ENCODE measurements at regions not wholly inside any gene's neighbourhood (a gene's known extent, or its start where the extent isn't known, plus 50 kb on each side); places are given as distances from the start of the nearest gene placed in this dataset.

DNA sequence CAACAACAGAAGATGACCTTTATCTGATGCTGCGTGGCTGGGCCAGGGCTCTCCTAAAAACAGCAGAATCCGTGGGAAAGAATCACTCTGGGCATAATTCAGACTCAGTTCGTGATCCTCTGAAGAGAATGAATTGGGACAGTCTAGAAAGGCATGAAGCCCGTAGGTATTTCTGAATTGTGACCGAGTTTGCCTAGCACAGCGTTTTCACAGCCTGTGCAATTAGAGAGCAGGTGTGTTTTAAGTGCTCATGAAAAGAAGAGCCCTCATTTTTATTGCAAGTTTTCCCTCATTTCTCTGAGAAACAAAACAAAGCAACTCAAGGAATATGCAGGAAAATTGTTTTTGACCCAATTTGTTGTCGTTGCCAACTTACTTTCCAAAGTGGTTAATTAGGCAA lies 366.2 kb downstream of the WDR11 start:
- DNase-seq (ENCODE audit: extremely low read depth, low read depth) = no peak

DNA sequence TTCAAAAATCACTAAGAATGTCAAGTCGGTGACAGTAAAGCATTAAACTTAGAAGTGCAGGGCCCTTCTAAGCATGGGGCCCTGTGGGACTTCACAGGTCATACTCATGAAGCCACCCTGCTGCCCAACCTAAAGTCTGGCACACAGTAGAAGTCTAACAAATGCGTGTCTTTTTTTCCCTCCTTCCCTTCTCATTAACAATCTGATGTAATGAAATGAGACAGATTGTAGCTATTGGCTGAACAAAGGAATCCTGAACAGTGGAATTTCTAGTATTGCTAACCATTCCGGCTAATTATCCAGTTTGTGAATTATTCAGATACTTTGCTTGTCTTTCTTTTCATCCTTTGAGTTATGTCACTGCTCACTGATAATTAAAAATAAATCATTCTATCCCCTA lies 369.9 kb downstream of the WDR11 start:
- DNase-seq (ENCODE audit: extremely low read depth, low read depth) = no peak

DNA sequence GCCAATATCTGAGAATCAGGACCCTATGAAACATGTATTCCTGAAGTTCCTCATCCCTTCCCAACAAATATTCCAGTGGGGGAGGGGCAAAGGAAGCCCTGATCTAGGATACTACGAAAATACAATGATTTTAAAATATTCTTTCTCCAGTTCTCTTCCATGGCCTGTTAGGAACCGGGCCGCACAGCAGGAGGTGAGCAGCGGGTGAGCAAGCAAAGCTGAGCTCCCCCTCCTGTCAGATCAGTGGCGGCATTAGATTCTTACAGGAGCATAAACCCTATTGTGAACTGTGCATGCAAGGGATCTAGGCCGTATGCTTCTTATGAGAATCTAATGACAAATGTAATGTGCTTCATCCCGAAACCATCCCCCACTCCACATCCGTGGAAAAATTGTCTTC lies 370.8 kb downstream of the WDR11 start:
- no peak for DNase-seq (ENCODE audit: extremely low read depth, low read depth)

DNA sequence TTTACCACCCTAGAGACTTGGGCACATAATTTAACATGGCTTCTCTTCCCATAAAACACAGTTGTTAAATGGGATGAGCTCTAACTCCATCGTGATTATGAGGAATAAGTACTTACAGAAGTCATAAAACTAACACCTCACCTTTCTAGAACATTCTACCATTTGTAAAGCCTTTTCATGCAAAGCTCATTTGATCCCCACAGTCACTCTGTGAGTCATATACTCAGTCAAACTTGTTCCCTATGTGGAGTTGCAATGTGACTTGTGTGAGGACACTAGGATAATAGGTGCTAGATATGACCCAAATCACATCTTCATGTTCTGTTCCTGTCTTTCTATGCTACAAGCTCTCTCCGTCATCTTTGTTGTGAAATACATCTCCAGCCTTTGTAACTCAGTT lies 371.7 kb downstream of the WDR11 start:
- no peak for DNase-seq (ENCODE audit: extremely low read depth, low read depth)

DNA sequence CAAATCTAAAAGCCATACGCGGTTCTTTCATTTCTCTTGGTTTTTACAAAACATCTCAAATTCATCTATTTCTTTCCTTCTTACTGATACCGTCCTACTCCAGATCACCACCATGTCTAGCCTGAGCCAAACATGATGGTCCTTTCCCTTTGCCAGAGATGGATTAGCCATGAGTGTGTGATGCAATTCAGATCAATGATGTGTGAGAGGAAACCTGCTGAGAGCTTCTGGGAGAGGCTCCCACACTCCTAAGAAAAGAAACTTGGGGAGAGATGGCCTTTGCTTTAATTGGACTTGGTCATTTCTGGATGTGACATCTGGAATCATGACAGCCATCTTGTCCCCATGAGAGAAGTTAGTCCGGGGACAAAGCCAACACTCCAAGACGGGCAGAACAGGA lies 367.2 kb downstream of the FGFR2 start:
- DNase-seq (ENCODE audit: extremely low read depth, low read depth) = no peak

DNA sequence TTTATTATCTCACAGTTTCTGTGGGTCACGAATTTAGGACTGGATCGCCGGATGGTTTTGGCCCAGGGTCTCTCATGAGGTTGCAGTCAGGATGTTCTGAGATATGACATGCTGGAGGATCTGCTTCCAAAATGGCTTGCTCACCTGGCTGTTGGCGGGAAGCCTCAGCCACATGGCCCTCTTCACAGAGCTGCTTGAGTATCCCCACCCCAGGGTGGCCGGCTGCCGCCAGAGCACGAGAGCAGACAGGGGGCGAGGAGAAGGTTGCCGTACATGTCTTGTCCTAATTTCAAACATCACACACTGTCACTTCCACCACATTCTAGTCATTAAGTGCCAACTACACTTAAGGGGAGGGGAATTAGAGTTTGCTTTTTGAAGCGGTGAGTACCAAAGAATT lies 365.8 kb downstream of the FGFR2 start:
- DNase-seq (ENCODE audit: extremely low read depth, low read depth) = no peak

DNA sequence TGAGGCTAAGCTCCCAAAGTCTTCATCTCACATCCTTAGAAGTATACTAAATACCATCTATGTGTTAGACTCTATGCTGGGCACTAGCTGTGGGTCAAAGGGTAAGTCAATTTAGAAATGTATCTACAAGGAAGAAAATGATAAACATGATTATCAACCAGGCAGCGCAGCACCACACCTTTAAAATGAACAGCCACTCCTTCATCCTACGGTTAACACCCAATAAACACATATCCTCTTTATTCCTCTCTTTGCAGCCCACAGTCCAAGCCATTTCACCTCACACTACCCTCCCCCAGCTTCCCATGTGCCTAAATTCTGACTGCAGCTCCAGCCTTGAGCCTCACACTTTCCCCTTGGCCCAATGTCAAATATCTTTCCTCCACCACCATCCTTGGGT lies 362.6 kb downstream of the FGFR2 start:
- DNase-seq (ENCODE audit: extremely low read depth, low read depth) = no peak

DNA sequence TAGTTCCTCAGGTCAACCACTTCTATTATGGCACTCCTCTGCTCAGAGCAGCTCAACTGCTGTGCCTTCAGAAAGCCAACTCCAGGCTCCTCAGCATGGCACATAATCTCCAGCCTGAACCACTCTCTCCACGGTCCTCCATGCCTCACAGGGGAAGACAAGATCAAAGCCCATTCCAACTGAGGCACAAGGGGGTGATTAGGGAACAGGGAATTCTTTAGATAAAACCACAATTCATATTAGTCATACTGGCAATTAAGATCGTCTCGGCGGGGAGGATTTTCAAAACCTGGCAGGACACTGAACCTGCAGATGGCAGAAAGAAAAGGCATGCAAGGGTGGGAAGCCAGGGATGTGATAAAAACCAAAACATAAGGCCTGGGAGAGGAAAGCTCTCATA lies 361.6 kb downstream of the FGFR2 start:
- no peak for DNase-seq (ENCODE audit: extremely low read depth, low read depth)

DNA sequence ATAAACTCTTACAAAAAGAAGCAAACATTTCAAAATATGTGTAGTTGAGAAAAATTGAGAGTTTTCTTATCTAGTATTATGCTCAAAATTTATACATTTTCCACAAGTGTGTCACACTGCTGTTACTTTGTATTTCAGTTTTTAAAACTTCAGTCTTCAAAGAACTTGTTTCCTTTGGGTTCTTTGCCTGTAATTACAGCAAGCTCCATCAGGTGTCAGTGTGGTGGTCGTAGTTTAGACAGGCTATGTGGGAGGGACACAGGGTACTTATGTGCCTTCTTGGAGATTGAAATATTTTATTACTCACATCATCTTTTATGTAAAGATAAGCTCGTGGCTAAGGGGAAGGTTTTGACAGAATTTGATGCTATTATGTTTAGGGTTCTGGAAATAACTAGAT lies 360.5 kb downstream of the FGFR2 start:
- DNase-seq (ENCODE audit: extremely low read depth, low read depth) = no peak

DNA sequence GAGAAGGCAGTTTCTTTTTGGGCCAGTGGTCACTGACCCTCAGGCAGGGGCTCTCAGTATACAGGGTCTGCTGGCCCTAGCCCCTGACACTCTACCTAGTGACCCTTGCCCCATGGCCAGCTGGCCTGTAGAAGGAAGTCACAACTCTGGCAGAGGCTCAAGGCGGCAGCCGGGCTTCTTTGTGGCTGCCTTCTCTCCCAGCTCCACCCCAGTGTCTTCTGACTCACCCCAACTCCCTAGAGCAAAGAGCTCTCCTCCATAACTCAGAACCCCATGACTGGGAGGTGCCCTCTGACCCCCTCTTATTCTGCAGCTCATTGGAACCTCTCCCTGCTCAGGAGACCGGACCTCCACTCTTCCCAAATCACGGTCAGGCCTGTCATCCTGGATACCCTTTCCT lies 358.2 kb downstream of the FGFR2 start:
- no peak for DNase-seq (ENCODE audit: extremely low read depth, low read depth)

DNA sequence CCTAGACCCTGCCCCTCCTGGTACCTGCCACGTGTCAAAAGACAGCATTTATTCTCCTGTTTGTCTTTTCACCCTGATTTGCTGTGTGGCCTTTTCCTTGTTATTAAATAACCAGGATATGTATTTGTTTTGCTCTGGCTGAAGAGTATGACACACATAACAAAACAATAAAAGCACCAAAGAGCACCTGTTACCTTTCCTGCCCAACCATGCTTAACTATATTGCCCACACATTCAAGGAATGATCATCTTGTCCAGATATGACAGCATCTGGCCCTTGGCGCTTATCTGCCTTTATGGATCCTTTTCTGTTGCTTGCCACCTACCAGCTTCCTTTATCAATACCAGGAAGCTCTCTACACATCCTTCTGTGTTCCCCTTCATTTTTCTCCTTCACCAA lies 357.7 kb downstream of the FGFR2 start:
- DNase-seq (ENCODE audit: extremely low read depth, low read depth) = no peak

DNA sequence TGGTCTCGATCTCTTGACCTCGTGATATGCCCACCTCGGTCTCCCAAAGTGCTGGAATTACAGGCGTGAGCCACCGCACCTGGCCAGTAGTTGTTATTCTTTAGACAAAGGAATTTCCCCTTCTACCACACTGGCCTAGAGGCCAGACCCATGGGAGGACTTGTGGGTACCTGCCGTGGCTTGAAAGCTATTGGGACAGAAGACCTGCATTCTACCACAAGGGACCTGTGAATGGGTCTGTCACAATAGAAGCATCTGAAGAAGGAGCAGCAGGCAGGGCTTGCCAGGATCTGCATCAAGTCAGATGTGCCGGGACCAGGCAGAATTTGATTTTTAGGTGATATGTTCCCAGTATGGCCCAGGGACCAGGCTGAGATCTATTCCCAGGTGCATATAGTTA lies 356.9 kb downstream of the FGFR2 start:
- DNase-seq (ENCODE audit: extremely low read depth, low read depth) = no peak

DNA sequence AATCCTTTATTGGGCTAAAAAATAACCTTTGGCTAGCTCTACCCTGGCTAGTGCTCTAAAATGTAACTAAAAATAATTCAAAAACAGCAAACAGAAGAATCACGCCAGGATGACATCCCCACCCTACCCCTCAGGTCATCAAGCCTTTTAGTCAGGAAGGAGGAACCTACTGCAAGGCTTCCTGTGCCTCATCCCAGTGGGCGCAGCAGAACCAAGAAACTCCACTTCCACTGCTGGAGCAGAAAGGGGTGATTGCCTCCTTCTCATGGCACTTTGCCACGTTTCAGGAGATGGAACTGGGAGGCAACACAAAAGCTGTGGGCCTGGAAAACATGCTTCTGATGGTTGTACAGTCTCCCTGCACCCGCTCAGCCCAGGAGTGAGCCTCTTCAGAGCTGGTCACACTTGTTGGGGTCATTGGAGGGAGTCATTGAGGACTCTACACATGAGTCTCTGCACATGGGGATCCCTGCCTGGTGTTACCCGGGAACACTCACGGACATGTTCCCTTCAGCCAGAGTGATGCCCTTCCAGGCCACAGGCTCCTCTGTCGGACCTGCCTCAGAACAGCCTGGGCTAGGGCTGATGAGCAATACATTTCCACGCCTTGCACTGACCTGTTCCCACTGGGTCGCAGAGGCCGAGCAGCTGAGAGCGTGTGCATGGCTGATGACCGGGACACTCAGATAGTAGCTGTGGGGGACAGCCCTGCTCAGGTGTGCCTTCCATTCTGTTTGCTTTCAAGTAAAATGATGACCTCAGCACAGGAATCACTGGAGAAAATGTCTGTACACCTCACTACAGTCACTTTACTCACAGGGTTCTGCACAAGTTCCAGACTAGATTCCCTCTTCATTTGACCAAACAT lies 355.3 kb downstream of the FGFR2 start:
- DNase-seq (ENCODE audit: extremely low read depth, low read depth) = no peak

DNA sequence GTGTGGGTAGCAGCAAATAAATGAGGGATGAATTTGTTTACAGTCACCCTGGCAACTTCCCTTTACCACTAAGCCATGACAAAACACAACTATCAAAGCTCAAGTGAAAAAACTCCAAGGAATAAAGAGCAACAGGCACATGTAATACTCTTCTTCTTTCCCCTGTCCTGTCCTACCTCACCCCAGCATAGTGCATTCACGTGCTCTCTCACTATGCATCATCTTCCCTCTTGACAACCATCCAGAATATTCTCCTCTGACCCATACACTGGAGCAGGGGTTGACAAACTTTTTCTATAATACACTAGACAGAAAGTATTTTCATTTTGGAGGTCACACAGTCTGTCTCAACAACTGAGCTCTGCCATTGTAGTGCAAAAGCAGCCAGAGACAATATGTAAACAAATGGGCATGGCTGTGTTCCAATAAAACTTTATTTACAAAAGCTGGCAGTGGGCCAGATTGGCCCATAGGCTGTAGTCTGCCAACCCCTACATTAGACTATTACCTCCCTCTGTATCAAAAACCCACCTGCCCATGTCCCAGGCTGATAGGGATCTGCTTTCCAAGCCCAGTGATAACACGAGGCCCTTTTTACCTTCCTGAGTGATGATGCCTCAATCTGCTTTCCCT lies 354.5 kb downstream of the FGFR2 start:
- no peak for DNase-seq (ENCODE audit: extremely low read depth, low read depth)

DNA sequence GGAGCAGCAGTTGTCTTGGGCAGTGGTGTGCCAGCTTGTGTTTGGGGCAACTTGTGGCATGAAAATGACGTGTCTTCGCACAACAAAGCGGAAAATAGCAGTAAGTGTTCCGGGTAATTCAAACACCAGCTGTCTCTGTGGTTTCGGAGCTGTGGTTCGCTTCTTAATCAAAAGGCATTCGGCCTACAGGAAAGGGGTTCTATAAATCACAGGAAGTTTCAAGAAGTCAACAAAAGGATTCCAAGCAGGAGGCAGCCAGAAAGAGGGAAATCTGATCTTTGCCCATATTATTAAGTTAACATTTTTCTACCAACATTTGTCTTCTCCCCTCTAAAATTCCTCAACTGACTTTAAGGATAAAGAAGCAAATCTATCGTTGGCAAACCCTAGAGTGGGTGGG lies 353.4 kb downstream of the FGFR2 start:
- DNase-seq (ENCODE audit: extremely low read depth, low read depth) = no peak

DNA sequence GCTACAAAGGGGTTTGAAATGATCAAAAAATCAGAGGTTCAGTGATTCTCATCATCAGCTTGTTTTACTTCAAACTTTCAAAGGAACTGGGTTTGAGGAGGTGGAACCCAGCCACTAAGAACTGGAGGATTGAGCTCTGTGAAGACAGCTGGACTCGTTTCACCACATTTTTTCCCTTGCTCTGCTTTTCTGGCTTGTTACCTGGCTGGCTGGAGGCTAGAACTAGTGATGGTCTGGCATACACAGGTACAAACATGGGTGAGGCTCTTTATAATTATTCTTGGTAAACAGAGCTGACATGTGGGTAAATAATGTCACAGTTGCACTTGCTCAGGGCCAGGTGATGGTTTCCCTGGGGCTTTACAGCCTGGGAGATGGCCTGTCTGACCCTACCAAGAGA lies 352.5 kb downstream of the FGFR2 start:
- DNase-seq (ENCODE audit: extremely low read depth, low read depth) = no peak

DNA sequence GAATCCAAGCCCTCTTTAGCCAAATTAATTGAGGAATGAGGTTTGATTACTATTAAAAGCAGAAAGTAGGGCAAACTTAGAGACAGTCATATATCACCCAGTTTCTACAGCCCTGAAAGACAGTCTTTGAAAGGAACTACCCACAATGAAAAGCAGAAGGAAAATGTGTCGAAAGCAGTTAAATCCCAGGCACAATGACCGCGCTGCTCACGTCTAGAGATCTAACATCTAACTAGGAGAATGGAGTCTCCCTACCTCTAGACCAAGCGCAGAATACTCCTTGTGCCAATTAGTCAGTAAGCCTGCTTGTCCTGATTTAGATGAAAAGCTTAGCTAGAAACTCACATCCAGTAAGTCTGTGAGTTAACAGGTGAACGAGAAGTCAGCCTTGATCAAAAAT lies 350.0 kb downstream of the FGFR2 start:
- no peak for DNase-seq (ENCODE audit: extremely low read depth, low read depth)

DNA sequence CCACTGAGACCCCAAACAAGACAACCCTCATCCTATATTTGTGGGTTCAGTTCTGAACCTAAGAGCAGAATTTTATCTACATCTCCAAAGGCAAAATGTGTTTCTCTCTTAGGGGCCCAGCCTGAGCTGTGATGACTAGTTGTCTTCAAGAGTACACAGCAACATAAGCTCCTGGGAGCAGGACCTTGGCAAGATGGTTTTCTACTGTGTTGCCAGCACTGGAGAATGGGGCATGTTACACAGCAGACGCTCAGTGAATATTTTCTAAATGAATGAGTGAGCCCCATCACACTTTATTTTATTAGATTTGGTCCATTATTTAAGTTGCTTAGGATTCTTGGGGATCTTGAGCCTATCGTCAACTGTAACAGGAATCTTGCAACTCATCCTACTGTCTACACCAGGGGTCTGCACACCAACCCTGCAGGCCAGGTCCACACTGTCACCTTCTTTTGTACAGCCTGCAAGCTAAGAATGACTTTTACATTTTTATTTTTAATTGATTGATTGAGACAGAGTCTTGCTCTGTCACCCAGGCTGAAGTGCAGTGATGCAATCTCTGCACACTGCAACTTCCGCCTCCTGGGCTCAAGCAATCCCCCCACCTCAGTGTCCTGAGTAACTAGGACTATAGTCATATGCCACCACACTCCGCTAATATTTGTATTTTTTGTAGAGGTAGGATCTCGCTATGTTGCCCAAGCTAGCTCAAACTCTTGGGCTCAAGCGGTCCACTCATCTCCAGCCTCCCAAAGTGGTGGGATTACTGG lies 347.1 kb downstream of the FGFR2 start:
- DNase-seq (ENCODE audit: extremely low read depth, low read depth) = no peak

DNA sequence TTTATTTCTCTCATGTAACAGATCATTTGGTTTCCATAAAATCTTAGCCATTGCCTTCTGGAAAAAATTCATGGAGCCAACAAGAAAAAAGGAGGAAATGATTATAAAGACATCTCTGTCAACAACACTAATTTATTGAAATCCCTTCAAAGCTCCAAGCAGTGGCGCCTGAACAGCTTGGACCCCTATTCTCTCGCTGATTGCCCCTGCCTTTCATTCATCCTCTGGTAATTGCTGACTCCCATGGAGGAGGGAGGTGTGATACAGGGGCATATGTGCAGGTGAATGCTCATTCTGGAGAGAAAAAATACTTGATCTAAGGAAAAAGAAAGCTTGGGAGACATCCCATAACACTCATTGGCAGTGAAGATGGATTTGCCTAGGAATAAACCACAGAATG lies 345.5 kb downstream of the FGFR2 start:
- DNase-seq (ENCODE audit: extremely low read depth, low read depth) = no peak

DNA sequence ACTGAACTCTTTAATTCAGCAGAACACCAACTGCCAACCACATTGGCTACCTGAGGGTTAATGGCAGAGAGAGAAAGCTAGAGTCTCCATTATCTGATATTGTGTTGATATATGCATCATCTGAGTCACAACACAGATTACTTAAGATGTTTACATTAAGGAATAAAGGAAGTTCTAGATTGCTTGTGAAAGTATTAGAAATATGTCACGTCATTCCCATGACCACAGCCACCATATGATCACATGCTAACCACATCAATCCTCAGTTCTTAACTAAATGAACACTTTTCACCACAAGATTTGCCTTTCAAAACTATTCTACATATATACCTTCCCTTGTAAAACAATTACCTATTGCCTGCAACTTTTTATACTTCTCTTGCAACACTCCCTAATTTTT lies 337.9 kb downstream of the FGFR2 start:
- DNase-seq (ENCODE audit: extremely low read depth, low read depth) = no peak

DNA sequence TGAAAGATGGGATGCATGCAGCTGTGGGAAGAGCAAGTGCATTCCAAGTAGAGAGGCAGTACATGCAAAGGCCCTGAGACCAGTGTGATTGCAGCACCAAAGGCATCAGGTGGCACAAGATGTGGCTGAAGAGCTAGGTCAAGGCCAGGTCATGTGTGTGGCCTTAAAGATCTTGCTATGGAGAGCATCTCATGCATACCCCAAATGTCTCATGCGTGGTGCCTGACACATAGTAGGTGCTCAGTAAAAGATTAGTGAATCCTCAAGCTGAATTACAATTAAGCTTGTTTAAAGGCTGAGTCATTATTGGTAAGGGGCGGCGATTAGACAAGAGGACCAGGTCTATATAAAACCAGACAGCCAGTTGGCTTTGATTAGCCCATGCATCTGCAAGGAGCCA lies 336.6 kb downstream of the FGFR2 start:
- DNase-seq (ENCODE audit: extremely low read depth, low read depth) = no peak
